Mesothelial cell of epicardium (in vitro differentiated cells): ENCODE measurements at regions not wholly inside any gene's neighbourhood (a gene's known extent, or its start where the extent isn't known, plus 50 kb on each side); places are given as distances from the start of the nearest gene placed in this dataset.
"Not testable (repeated sequence)": the region's sequence is repeated elsewhere in the genome, so short reads cannot be mapped to it uniquely, and the experiment has no call there.

Experiments used
- DNase-seq, 2 experiments: peaks; one replicate each; pipeline ENCODE4 v3.0.0; 2021; ENCODE audit warnings: low spot score in 2 of 2; ENCODE audit not compliant: unreplicated experiment in 2 of 2
- H3K27ac Mint-ChIP-seq: 2 replicates; pipeline ENCODE4 v1.8.0; 2021; ENCODE audit warnings: mixed read lengths
- H3K27me3 Mint-ChIP-seq: 2 replicates; pipeline ENCODE4 v1.8.0; 2021; ENCODE audit warnings: low read depth, mixed read lengths
- H3K36me3 Mint-ChIP-seq: 2 replicates; pipeline ENCODE4 v1.8.0; 2021; ENCODE audit warnings: mixed read lengths
- H3K4me1 Mint-ChIP-seq: 2 replicates; pipeline ENCODE4 v1.8.0; 2021; ENCODE audit warnings: mixed read lengths
- H3K4me3 Mint-ChIP-seq: 2 replicates; pipeline ENCODE4 v1.8.0; 2021; ENCODE audit warnings: mild to moderate bottlenecking, moderate library complexity, mixed read lengths
- H3K9me3 Mint-ChIP-seq: 2 replicates; pipeline ENCODE4 v1.8.0; 2021; ENCODE audit warnings: mixed read lengths
- TF ChIP-seq, protein P1 (sequence below): fragments of 200-600 bp; sonication (generic); IDR thresholded peaks from one replicate; pipeline ENCODE4 v1.5.0; 2021; ENCODE audit warnings: antibody characterized with exemption; ENCODE audit not compliant: unreplicated experiment

DNA sequence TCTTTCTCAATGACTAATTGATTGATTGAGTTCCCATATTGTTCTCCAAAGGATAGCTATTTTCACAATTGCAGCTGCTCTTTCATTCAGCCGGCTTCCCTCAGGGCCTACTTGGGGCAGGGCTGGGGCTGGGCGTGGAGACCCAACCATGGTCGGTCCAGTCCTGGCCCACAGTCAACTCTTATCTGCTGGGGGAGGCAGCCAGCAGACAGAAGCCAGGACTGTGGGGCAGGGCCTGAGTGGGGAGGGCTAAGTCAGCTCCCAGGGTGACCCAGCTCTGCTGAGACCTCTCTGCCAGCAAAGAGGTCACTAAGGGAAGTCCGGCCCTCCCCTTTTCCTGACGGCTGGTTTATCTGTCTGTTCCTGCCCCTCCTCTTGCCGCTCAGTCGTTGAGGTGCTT is 735.2 kb downstream of the TBC1D22A start:
- TF ChIP-seq, protein P1, sequence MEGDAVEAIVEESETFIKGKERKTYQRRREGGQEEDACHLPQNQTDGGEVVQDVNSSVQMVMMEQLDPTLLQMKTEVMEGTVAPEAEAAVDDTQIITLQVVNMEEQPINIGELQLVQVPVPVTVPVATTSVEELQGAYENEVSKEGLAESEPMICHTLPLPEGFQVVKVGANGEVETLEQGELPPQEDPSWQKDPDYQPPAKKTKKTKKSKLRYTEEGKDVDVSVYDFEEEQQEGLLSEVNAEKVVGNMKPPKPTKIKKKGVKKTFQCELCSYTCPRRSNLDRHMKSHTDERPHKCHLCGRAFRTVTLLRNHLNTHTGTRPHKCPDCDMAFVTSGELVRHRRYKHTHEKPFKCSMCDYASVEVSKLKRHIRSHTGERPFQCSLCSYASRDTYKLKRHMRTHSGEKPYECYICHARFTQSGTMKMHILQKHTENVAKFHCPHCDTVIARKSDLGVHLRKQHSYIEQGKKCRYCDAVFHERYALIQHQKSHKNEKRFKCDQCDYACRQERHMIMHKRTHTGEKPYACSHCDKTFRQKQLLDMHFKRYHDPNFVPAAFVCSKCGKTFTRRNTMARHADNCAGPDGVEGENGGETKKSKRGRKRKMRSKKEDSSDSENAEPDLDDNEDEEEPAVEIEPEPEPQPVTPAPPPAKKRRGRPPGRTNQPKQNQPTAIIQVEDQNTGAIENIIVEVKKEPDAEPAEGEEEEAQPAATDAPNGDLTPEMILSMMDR = no peak
- no peaks in the 10 kb centered on the region for H3K4me1 Mint-ChIP-seq
- H3K9me3 Mint-ChIP-seq = peaks cover 73% of the 10 kb centered on the region
- H3K36me3 Mint-ChIP-seq = no peaks in the 10 kb centered on the region
- H3K27ac Mint-ChIP-seq = no peak overlapping the region
- DNase-seq = no peak
- no peaks in the 10 kb centered on the region for H3K27me3 Mint-ChIP-seq
- no peak overlapping the region for H3K4me3 Mint-ChIP-seq

DNA sequence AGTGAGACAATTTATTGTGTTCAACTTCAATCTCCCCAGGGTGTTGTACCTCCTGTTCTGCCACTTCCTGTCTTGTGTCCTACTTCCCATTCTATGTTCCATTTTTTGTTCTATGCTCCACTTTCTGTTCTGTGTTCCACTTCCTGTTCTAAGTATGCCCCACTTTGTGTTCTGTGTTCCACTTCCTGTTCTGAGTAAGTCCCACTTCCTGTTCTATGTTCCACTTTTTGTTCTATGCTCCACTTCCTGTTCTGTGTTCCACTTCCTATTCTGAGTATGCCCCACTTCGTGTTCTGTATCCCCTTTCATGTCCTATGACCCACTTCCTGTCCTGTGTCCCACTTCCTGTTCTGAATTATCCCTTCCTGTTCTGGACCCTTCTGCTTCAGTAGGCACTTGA is 732.7 kb downstream of the TBC1D22A start:
- DNase-seq = no peak
- H3K27me3 Mint-ChIP-seq = no peaks in the 10 kb centered on the region
- TF ChIP-seq, protein P1 = no peak
- H3K4me1 Mint-ChIP-seq = no peaks in the 10 kb centered on the region
- H3K9me3 Mint-ChIP-seq = peaks cover 69% of the 10 kb centered on the region
- H3K36me3 Mint-ChIP-seq = no peaks in the 10 kb centered on the region
- H3K4me3 Mint-ChIP-seq = no peak overlapping the region
- no peak overlapping the region for H3K27ac Mint-ChIP-seq

DNA sequence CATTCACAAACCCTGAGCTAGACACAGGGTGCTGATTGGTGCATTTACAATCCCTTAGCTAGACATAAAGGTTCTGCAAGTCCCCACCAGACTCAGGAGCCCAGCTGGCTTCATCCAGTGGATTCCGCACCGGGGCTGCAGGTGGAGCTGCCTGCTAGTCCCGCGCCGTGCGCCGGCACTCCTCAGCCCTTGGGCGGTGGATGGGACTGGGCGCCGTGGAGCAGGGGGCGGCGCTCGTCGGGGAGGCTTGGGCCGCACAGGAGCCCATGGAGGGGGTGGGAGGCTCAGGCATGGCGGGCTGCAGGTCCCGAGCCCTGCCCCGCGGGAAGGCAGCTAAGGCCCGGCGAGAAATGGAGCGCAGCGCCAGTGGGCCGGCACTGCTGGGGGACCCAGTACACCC is 725.7 kb downstream of the TBC1D22A start:
- H3K27me3 Mint-ChIP-seq, H3K27ac Mint-ChIP-seq, DNase-seq, H3K4me3 Mint-ChIP-seq, H3K36me3 Mint-ChIP-seq, H3K4me1 Mint-ChIP-seq: not testable (repeated sequence)
- peaks cover 72% of the 10 kb centered on the region for H3K9me3 Mint-ChIP-seq

DNA sequence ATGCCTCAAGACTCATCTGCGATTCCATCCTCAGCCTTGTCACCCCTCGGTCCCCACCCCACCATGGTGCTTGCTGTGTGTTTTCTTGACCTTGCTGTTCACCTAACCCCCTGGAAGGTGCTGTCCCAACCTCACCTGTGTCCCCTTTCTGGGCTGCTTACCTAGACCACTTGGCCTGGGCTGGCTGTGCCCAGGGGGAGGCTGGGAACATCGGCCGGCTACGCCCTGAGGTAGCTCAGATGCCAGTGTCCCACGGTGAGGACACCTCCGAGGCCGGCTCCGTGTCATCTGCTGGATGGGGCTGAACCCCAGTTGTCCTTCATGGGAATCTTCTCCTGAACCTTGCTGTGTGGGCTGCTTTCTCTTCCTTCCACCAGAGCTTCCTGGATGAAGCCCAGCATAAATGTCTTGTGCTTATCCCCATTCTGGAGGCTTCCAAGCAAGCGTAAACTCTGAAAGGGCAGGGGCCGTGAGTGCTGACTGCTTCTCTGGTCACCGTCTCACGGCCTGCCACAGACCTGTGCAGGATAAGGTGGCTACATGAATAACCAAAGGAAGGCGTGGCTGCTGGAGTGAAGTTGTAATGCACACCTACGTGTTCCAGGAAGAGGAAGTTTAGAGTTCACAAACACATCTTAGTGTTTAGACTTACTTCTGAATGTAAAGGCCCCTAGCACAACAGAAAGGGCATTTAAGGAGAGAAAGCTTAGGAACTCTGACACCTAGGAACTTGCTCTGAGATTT is 724.3 kb downstream of the TBC1D22A start:
- Mint-ChIP-seq H3K9me3 (peaks cover 71% of the 10 kb centered on the region), H3K4me3 (no peak overlapping the region), H3K27me3 (no peaks in the 10 kb centered on the region), H3K36me3 (peaks cover 3% of the 10 kb centered on the region), H3K4me1 (no peaks in the 10 kb centered on the region), H3K27ac (no peak overlapping the region)
- TF ChIP-seq, protein P1 = no peak
- DNase-seq = no peak

DNA sequence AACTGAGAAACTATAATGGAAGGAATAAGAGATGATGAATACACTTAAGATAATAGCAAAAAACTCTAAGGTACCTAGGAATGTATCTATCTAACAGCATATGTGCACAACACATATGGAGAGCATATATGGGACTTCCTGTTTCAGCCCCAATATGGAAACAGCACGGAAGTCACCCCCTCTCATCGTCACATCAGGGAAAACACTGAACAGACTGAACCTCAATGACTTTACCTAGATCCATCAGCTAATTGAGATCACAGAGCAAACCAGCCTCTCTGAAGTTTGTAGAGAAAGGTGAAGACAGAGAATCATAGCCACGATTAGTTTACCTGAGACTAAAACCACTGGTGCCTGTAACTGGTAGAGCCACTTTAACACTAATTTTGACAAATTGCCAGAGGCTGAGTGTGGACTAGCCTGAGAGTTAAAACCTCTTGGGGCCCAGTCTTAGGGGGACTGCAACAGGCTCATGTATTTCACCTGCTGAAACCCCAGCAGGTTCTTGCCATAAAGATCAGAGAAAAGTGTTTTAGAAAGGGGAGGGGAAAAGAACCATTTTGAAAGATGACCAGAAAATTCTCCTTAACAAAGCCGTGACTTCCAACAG is 722.6 kb downstream of the TBC1D22A start:
- DNase-seq = no peak
- H3K4me3 Mint-ChIP-seq = no peak overlapping the region
- H3K4me1 Mint-ChIP-seq = no peaks in the 10 kb centered on the region
- no peaks in the 10 kb centered on the region for H3K27me3 Mint-ChIP-seq
- peaks cover 5% of the 10 kb centered on the region for H3K36me3 Mint-ChIP-seq
- TF ChIP-seq, protein P1 = no peak
- peaks cover 71% of the 10 kb centered on the region for H3K9me3 Mint-ChIP-seq
- no peak overlapping the region for H3K27ac Mint-ChIP-seq

DNA sequence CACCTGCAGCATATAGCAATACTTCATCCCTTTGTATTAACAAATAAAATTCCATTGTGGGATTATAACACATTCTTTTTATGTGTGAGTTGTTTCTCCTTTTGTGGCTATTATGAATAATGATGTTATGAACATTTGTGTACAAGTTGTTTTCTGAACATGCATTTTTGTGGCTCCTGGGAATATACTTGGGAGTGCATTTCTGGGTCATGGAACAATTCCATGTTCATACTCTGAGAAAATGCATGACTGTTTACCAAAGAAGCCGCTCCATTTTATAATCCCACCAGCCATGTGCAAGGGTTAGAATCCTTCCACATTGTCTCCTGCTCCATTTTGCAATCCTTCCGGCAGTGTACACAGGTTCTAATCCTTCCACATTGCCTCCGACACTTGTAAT is 713.8 kb downstream of the TBC1D22A start:
- Mint-ChIP-seq H3K4me3 (no peak overlapping the region), H3K36me3 (peaks cover 1% of the 10 kb centered on the region), H3K27me3 (no peaks in the 10 kb centered on the region), H3K9me3 (peaks cover 78% of the 10 kb centered on the region), H3K4me1 (no peaks in the 10 kb centered on the region), H3K27ac (no peak overlapping the region)
- DNase-seq = no peak
- TF ChIP-seq, protein P1 = no peak
